ENCODE measurements at regions not wholly inside any gene's neighbourhood (a gene's known extent, or its start where the extent isn't known, plus 50 kb on each side); places are given as distances from the start of the nearest gene placed in this dataset.
A peak's percentile ranks its signal among the peaks of the same experiment; 100 is the strongest.

- DNase-seq = no peak
Observed at GRCh38 chr6:43840490-43841218, 70.6 kb downstream of the VEGFA start.

DNA sequence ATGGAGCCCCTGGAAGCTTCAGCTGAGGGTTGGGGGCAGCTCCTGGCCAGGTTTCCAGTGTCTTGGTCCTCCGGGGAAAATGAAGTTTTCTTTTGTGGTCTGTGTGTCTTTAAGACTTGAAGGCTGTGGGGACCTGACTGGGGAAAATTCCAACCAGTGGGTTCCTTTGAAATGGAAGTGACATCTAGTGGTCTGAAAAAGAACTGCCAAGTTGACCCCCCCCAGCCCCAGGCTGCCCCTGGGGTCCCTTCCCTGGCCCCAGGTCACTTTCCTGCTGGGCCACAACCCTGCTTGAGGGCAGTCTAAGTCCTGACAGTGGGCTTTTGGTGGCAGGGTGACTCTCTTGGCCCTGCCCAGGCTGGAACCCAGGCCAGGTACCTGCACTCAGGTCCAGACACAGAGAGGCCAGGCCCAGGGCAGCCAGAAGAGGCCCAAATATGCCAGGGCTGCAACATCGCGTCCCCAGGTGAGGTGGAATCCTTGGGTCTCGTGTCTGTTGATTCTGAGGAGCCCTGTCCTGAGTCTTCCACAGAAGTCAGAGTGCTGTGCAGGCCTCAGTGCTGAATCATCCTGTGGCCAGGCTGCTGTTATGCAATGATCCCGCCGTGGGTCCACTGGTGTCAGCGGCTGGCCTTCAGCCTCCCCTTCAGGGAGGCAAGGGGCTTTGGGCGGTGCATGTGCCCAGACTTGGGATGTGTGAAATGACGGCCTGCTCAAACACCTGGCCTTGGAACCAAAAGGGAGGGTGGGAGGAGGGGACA, 68.4 kb downstream of the VEGFA start:
- peak; percentile 57 to 70 for DNase-seq

- DNase-seq = no peak
Observed at GRCh38 chr6:43837507-43837906, 67.5 kb downstream of the VEGFA start.

DNA sequence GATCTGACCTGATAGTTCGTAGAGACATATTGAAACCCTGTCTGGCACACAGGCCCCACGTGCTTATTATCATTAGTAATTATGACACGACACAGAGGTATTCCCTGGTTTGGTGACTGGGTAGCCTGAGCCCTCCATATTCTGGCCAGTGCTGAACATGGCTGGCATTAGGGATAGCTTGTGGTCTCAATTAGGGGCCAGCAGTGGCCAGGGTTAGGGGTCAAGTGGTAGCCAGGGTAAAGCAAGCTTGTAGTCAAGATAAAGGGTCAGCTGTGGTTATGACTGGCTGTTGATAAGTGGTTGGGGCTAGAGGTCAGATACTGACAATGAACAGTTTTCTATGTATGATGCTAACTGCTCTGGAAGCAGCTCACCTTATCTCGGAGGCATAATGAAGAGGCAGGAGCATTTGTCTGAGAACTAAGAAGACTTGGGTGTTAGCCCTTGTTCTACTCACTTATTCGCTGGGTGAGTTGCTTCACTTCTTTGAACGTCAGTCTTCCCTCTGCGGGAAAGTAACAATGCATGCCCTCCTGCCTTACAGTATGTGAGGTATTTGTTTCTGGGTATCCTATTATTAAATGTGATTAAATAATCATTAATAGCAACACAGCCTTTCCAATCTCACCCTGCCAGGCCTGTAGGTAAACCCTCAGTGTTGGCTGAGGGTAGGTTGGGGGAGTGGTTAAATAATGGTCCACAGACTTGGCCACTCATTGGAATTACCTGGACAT, 66.7 kb downstream of the VEGFA start:
- DNase-seq = no peak

All from AML-193 (cell line).